ENCODE measurements at regions not wholly inside any gene's neighbourhood (a gene's known extent, or its start where the extent isn't known, plus 50 kb on each side); places are given as distances from the start of the nearest gene placed in this dataset.

DNA sequence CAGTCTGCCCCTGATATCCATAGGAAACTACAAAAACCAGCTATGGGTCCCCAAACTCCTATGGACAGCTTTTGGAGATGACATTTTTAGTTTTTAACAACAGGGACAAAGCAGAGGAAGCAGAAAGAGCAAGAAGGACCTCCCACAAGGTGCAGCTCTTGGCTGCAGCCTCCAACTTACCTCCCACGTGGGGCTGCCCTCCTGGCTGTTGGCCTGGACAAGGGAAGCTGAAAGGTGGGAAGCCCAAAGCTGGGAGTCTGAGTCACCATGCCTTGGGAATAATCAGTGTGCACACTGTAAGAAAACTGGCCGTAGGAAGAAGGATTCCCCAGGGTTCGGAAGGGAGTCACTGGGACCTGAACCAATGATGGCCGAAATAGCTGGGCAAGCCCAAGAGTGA is 51.8 kb upstream of the PAX1 start:
- DNase-seq (ENCODE audit: low read depth in 2 of 3, low spot score in 2 of 3): no peak

DNA sequence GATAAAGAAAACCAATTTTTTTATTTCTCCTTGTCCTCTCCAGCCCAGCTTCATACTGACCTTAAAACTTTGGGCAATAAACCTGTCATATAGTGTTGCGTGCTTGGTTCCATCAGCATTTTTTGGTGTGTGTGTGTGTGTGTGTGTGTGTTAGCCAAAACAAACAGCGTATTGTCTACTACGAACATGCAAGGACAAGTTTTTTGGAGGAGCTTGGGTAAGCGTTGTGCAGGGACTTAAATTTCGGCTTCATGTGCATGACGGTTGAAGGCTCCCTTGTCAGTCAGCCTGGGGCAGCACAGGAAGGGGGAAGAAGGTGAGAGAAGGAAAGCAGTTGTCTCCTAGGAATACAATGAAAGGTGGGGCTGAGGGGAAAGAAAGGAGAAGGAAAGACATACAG is 62.0 kb upstream of the PAX1 start:
- DNase-seq (ENCODE audit: low read depth in 2 of 3, low spot score in 2 of 3): no peak

DNA sequence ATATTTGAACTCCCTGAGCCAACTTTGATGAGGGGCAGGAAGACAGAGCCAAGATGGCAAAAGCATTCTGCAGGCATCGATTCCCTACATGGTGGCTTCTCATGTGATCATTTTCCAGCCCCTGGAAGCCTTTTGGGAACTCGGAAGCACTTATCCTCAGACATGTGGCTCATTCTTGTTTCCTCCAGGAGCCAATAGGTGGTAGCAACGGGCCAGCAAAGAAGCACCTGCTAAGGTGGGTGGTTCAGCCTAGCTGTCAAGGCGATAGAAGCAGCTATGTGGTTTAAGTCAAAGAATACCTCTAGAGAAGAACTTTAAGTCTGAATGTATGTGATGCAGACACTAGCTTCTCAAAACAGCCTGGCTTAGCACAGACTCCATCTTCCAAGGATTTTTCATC is 64.9 kb upstream of the PAX1 start:
- DNase-seq (ENCODE audit: low read depth in 2 of 3, low spot score in 2 of 3): no peak

DNA sequence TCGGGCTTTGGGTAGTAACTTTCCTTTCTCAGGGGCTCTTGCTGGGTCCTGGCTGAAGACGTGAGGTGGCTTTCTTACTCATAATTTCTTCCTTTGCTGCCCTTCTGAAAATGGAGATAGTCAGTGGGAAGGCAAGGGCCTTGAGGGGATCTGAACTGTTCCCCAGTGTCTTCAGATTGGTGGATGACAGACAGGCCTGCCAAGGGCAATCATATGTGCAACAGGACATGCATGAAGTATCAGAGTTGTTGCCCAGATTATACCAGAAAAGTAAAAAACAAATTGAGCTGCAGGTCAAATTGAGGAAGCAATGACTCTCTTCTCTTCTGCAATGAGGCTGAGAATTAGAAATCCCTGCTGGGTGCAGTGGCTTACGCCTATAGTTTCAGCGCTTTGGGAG is 71.6 kb upstream of the PAX1 start:
- DNase-seq (ENCODE audit: low read depth in 2 of 3, low spot score in 2 of 3): no peak

DNA sequence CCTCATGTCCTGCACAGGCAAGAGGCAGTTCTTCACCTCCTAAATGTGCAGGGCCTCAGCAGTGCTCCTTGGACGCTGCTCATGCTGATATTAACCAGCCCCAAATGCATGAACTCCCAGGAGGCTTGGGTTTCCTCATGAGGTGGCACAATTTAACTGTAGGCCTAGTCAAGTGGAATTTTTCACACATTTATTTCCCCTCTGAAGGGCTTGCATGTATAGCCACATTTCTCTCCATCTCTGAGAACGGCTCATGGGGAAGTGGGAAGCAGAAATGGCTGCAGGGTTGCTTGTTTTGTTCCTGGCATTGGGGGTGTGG is 72.8 kb upstream of the PAX1 start:
- DNase-seq (ENCODE audit: low read depth in 2 of 3, low spot score in 2 of 3): no peak

DNA sequence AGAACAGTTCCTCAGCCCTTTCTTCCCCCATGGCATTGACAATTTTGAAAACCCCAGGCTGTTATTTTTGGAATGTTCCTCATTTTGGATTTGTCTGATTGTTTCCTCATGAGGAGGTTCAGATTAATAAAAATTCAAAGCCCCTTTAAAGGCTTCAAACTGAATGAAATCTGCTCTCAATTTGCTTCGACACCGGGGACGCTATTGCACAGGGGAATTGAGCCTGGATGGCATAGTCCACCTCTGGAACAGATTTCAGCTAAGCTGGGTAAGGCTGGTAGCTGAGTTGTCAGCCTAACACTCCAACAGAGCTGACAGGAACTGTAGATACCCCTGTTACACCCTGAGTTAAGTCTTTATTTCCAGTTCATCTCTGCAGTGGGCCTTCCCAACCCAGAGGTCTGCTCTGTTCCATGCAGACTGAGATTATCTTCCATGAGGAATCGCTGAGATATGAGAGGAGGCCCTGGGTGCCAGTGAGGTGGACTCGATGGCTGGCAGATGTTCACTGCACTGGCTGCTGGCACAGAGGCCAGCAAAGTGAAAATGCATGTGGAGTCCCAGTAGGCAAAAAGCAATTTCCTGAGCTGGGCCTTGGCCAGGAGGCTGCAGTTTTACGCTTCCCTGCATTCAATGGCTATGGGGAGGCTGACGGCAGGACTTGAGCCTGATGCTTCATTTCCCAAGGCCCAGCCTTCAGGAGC is 73.3 kb upstream of the PAX1 start:
- no peak for DNase-seq (ENCODE audit: low read depth in 2 of 3, low spot score in 2 of 3)

DNA sequence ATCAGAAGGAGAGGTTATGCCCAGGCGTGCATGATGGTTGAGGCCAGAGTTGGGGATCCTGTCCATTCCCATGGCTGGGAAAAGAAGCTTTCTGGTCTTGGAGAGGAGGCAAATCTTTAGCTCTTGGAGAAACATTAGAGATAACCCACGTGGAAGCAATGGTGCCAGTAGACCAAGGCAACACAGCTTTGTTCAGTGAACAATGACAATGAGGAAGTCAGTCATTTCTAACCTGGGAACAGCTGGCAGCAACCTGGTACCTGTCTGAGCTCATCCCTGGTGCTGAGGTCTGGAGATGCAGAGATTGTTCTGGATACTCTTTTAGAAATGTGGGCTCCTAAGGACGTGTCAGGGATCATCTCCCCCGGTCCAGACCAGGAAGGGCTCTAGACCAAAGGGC is 76.7 kb upstream of the PAX1 start:
- no peak for DNase-seq (ENCODE audit: low read depth in 2 of 3, low spot score in 2 of 3)

DNA sequence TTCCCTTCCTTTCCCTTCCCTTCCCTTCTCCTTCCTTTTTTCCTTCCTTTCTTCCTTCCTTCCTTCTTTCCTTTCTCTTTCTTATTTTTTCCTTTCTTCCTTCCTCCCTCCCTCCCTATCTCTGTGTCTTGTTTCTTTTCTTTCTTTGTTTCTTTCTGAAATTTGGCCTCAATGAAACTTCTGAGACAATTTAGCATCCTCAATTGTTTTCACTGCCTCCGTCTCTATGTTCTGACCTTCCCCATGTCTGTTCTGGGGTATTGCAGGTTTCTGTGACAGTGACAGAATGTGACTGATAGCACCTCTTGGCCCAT is 81.7 kb upstream of the PAX1 start:
- no peak for DNase-seq (ENCODE audit: low read depth in 2 of 3, low spot score in 2 of 3)

DNA sequence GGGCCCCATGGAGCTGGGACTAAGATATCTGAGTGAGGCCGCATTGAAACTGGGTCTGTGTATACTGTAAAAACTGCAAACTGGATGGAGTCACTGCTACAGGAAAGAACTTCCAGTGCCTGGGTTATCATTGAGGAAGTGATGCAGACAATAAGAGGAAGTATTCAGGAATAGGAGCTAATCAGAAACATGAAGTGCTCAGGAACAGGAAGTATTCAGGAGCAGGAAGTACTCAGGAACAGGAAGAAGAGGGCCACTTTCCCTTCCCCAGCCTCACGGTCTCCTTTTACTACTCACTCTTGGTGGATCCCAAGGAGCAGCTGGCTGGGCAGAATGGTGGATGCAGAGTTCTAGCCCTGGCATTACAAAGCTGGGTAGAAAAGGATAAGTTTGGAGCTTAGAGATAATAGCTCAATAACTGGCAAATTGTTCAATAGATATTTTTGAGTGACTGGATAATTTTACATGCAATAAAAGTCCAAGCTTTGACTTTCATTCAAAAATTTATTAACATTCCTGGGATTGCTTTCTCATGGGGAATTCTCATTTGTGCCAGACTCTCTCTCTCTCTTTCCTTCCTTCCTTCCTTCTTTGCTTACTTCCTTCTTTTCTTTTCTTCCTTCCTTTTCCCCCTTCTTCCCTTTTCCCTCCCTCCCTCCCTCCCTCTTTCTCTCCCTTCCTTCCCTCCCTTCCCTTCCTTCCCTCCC is 82.2 kb upstream of the PAX1 start:
- DNase-seq (ENCODE audit: low read depth in 2 of 3, low spot score in 2 of 3): peak in 1 of 3 donors; percentile 5

DNA sequence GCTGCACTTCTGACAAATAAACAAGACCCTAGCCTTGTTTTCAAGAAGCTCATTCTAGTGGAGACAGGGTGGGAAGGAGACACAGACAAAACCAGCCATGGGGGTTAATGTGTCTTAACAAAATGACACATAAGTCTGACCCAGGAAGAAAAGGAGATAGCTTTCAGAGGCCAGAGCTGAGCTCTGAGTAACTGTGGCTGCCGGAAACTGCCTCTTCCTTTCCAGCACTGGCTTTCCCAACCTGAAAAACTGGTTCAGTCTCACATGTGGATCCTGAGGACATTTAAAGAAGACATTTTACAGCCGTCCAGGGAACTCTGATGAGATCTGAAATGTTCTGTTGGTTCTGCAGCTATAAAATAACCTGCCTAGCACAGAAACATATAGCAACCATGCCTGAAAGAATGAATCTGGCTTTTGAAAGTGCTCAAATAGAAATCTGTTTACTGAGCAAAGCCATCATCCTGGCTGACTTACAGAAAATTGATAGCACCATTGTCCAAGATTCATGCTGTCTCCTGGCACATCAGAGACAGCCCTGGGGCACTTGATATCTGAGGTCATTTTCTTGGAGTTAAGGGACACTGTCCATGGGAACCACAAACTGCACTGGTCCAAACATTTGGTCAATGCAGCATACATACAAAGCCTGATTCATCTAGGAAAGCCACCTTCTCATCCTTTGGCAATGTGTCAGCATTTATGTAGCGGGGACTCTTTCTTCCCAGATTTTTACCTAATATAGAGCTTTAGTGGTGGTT is 83.2 kb upstream of the PAX1 start:
- no peak for DNase-seq (ENCODE audit: low read depth in 2 of 3, low spot score in 2 of 3)

DNA sequence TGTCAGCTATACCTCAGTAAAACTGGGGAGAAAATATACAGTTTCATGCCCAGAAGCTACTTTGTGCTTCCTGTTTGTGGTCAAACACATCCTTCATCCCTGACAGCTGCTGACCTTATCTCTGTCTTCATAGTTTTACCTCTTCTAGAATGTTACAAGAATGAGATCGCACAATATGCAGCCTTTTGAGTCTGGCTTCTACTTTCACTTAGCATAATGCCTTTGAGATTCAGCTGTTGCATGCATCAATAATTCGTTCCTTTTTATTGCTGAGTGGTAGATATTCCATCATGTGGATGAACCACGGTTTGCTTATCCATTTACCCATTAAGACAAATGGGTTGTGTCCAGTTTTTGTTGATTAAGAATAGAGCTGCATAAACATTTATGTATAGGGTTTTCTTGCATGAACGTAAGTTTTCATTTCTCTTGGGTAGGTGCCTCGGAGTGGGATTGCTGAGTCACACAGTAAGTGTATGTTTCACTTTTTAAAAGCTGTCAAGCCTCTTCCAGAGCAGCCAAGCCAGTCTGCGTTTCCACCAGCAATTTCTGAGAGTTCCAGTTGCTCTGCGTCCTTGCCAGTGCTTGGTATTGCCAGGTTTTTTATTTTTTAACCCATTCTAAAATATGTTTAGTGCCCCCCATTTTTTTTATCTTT is 86.6 kb upstream of the PAX1 start:
- DNase-seq (ENCODE audit: low read depth in 2 of 3, low spot score in 2 of 3): peak in 1 of 3 donors; percentile 4

DNA sequence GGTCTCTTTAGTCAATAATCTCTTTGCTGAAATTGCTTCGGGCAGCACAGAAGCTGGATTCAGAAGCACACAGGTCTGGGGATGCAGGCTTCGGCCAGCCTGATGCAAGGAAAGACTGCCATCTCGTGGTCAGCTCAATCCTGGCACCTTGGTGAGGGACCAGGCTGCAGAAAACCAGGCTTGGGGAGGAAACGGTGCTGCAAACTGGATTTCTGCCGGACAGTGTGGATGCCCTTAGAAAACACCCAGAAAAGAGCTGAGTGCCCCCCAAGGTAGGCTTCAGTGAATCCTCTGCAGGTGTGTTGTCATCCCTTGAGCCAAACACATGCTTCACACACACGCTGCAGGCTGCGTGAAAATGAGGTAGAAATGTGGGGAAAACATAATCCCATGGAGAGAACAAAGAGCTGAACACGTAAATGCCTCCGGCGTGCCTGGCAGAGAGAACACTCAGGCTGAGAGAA is 89.8 kb upstream of the PAX1 start:
- peak; percentile 7 to 66 (median 26) for DNase-seq (ENCODE audit: low read depth in 2 of 3, low spot score in 2 of 3)

DNA sequence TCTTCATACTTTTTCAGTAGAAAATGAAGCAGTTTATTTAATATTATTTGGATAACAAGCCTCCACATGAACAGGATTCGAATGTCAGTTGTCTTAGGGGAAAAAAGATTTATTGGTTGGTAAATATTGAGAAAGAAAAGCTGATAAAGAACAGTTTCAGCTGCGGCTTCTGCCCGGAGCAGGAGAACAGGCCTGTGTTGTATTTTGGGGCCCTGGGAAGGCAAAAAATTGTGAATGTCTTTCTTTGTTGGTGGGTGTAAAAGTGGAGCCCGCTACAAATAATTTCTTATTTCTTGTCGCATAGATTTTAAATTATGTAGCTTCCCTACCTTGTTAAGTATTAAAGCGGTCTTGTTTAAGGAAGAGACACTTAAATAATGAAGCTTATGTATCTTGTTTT is 90.5 kb upstream of the PAX1 start:
- no peak for DNase-seq (ENCODE audit: low read depth in 2 of 3, low spot score in 2 of 3)

DNA sequence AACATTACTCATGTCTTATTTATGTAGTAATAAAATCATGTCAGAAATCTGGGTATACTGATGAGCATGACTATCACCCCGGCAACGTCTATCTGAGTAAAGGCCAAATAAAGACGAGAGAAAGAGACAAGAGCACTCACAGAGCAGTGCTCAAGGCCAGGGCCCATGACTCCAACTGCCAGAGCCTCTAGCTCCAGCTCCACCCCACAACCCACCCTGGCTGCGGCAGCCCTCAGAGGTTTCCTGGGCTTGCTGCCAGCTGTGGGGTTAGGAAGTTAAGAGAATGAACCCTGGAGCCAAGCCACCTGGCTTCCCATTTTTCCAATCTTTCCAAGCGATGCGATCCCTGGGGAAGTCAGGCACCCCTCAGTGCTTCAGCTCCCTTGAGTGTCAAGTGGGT is 92.0 kb upstream of the PAX1 start:
- peak in 1 of 3 donors; percentile 28 for DNase-seq (ENCODE audit: low read depth in 2 of 3, low spot score in 2 of 3)

DNA sequence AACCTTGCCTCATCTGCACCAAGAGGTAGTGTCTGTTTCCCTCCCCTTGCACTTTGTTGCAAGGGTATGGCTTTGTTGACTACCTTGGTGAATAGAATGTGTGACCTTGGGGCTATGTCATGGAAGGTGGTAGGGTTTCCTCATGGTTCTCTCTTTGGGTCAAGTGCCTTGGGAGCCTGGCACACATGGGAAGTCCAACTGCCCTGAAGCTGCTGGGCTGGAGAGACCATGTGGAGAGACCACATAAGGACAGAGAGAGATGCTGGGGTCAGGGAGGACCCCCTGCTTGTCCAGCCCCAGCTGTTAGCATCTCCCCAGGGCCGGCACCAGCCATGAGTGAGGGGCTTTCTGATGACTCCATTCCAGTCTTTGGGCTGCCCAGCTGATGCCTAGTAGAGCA is 95.5 kb upstream of the PAX1 start:
- DNase-seq (ENCODE audit: low read depth in 2 of 3, low spot score in 2 of 3): no peak

DNA sequence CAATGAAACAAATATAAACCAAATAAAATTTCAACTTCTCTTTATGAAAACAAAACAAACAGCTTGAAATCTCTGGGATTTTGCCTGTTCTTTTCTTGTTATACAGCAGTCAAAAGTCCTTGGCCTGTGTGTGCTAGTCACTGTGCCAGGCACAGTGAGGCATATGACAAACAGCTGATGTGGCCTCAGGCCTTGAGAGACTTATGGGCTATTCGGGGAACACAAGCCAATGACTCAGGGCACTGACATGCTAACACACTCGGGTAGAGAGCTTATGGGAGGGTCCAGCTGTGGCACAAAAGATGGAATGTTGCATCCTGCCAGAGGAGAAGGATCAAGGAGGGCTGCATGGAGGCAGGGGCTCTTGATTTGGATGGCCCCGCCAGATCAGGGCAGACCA is 95.4 kb upstream of the NKX2-2 start:
- DNase-seq (ENCODE audit: low read depth in 2 of 3, low spot score in 2 of 3): no peak

DNA sequence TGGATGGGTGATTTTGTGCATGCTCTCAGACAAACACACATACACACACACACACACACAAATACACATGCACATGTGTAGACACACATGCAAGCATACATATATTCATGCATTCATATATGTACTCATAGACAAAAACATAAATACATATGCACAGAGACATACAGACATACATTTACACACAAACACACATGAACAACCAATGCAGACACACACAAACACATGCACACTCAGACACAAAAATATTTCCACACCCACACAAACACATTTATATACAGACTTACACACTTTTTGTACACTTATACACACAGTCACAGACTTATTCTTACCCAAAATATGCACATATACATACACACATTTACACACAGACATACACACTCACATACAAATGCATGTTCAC is 94.9 kb upstream of the NKX2-2 start:
- DNase-seq (ENCODE audit: low read depth in 2 of 3, low spot score in 2 of 3): no peak

DNA sequence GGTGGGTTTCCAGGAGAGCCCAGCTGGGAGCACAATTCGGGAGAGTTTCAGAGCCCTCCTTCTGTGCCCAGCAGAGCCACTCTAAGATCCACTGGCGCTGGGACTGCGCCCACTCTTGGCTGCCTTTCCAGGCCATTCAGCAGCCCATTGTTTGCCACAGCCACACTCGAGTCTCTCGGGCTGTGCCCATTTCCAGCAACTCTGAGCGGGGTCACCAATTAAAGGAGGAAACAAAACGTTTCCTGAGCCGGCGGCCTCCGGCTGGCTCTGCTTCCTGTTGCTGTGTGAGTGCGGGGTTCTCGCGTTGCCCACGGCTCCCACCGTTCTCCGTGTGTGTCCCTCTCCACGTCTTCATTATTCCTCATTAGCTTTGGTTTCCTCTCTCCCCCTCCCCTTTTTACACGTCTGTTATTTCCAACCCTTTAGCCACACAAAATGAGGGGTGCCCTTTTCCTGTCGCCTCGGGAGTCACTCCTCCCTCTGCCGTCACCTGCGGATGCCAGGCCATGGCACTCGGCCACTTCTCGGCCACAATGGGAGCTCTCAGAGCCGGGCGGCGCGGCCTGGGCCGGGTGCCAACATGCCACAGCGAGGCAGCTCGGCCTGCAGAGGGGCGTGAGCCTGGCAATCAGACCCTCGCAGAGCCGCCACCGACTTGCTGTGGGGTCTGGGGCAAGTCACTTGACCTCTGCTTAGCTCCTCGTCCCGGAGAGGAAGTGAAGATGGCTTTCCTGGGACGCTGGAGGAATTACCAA is 94.3 kb upstream of the NKX2-2 start:
- no peak for DNase-seq (ENCODE audit: low read depth in 2 of 3, low spot score in 2 of 3)

DNA sequence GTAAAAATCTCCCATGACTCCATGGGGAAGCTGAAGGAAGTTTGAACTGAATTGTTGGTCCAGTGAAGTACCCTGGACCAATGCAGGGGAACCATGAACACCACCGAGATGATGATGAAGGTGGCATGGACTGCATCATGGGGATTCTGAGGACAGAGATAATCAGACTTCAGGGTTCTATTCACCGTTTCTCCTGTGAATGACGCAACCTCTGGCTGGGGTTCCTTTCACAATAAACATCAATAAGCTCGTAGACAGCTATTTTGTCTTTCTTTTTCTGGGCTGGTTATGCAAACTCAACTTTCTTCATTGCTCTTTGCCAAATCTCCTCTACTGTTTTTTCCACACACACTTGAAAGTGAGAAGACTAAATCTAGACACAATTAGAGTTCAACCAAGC is 87.9 kb upstream of the NKX2-2 start:
- DNase-seq (ENCODE audit: low read depth in 2 of 3, low spot score in 2 of 3): no peak

DNA sequence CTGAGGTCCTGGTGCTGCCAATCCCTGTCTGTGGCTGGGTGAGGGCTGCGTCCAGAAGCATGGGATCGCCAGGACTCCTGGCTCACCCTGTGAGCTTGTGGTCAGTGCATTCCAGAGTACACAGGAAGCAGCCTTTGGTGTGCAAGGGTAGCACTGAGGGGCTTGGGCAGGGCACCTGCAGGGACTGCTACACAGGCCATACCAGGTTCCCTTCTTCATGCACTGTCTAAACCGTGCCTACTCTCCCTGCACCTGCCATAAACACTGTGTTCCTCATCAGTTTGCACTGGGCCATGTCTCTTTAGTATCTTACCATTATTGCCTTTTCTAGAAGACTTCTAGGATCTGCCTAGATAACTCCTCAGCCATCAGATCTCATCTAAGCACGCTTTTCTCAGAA is 72.8 kb upstream of the NKX2-2 start:
- no peak for DNase-seq (ENCODE audit: low read depth in 2 of 3, low spot score in 2 of 3)
